Stomach (tissue), 8 donors: ENCODE measurements at regions not wholly inside any gene's neighbourhood (a gene's known extent, or its start where the extent isn't known, plus 50 kb on each side); places are given as distances from the start of the nearest gene placed in this dataset.
"Not testable (repeated sequence)": the region's sequence is repeated elsewhere in the genome, so short reads cannot be mapped to it uniquely, and the experiment has no call there.

Source experiments
- DNase-seq, 2 donors: peaks; one replicate each; pipeline versions ENCODE4 v3.0.0 to v3.0.0-alpha.2; 2013 to 2019
- H3K27ac ChIP-seq, 5 donors: fragments of 200-600 bp in 4 of 5; sonication (generic) in 4 of 5; one replicate each; pipeline ENCODE4 v1.5.1; 2013 to 2019; ENCODE audit warnings: mild to moderate bottlenecking in 1 of 5, moderate library complexity in 1 of 5
- H3K27me3 ChIP-seq, 3 donors: fragments of 200-600 bp; sonication (generic); one replicate each; pipeline ENCODE4 v1.5.1; 2017 to 2019; ENCODE audit warnings: mixed run types in 1 of 3
- H3K36me3 ChIP-seq, 4 donors: fragments of 200-600 bp; sonication (generic); 1 replicate in 3 of 4; 2 replicates in 1 of 4; pipeline ENCODE4 v1.5.1; 2016 to 2019
- H3K4me1 ChIP-seq, 4 donors: fragments of 200-600 bp; sonication (generic); one replicate each; pipeline ENCODE4 v1.5.1; 2016 to 2019
- H3K4me3 ChIP-seq, 4 donors: fragments of 200-600 bp; sonication (generic) in 3 of 4; one replicate each; pipeline ENCODE4 v1.5.1; 2016 to 2019; ENCODE audit warnings: mild to moderate bottlenecking in 1 of 4
- H3K9me3 ChIP-seq, 4 donors: fragments of 200-600 bp; sonication (generic); one replicate each; pipeline ENCODE4 v1.5.1; 2016 to 2019
- CTCF ChIP-seq, 7 experiments: fragments of 450-650 bp in 4 of 7; fragments of 200-600 bp in 3 of 7; sonication (generic) in 3 of 7; IDR thresholded peaks; one replicate each; pipeline ENCODE4 v1.5.1; 2016 to 2019; ENCODE audit warnings: antibody characterized with exemption in 7 of 7, control low read depth in 2 of 7, mild to moderate bottlenecking in 1 of 7
- EP300 ChIP-seq: sonication (generic); formaldehyde crosslinking; IDR thresholded peaks from one replicate; pipeline ENCODE4 v1.6.1; 2017; ENCODE audit warnings: antibody characterized with exemption
- POLR2A ChIP-seq, 4 donors: fragments of 450-650 bp; IDR thresholded peaks; one replicate each; pipeline ENCODE4 v1.6.1; 2016; ENCODE audit warnings: antibody characterized with exemption in 4 of 4, control low read depth in 2 of 4, mild to moderate bottlenecking in 1 of 4, moderate library complexity in 1 of 4
- POLR2AphosphoS5 ChIP-seq, 3 donors: sonication (generic); formaldehyde crosslinking; IDR thresholded peaks; one replicate each; pipeline ENCODE4 v1.6.1; 2016; ENCODE audit warnings: antibody characterized with exemption in 3 of 3
- WGBS, 5 donors: extraction: QIAGEN DNeasy Blood & Tissue Kit in 3 of 5; methylation state at CpG; one replicate each; pipeline versions ENCODE4 v1.1.5 to v1.1.7; 2013 to 2018; 5-methylcytosine and 5-hydroxymethylcytosine counted together
- intact Hi-C: fragments of 100-400 bp; cut with DNase I; formaldehyde crosslinking; loops from one replicate; pipeline ENCODE4 v1.15.1; 2023; ENCODE audit warnings: low total_unique reads
- donor health status: healthy with polysubstance abuse.
- donor health status: Bipolar disorder and iron deficiency.
- donor health status: healthy.

- Histone ChIP-seq H3K36me3 (no peaks in the 10 kb centered on the region), H3K4me1 (peaks cover 0 to 9% (median 3%) of the 10 kb centered on the region in 4 donors), H3K27me3 (no peaks in the 10 kb centered on the region), H3K4me3 (no peak overlapping the region), H3K27ac (no peak overlapping the region), H3K9me3 (no peaks in the 10 kb centered on the region)
- no peak for DNase-seq
- intact Hi-C loops = no loop called here
- TF ChIP-seq POLR2A (IDR thresholded peaks at IDR 0.05) = no peak
- no peak for TF ChIP-seq CTCF (IDR thresholded peaks at IDR 0.05)
- TF ChIP-seq POLR2AphosphoS5 (IDR thresholded peaks at IDR 0.05) = no peak
- no peak for TF ChIP-seq EP300
- WGBS, 5 donors = 60 to 84% (median 78%) methylated on average over 5 of the region's 5 CpGs
Observed at GRCh38 chr6:11845664-11846577, 67.3 kb upstream of the ADTRP start.

- H3K4me3 ChIP-seq, H3K27me3 ChIP-seq, intact Hi-C loops, H3K4me1 ChIP-seq, DNase-seq, H3K27ac ChIP-seq, H3K9me3 ChIP-seq, H3K36me3 ChIP-seq: not testable (repeated sequence)
- WGBS, 5 donors = 92 to 96% (median 94%) methylated on average over 3 of the region's 3 CpGs
Observed at GRCh38 chr6:11842795-11843194, 64.2 kb upstream of the ADTRP start.

- no peak for TF ChIP-seq POLR2AphosphoS5 (IDR thresholded peaks at IDR 0.05)
- TF ChIP-seq CTCF (IDR thresholded peaks at IDR 0.05) = no peak
- TF ChIP-seq EP300 = no peak
- no peak for TF ChIP-seq POLR2A (IDR thresholded peaks at IDR 0.05)
- 29 to 56% (median 38%) methylated on average over 2 of the region's 2 CpGs for WGBS, 5 donors
- H3K27me3 ChIP-seq = no peaks in the 10 kb centered on the region
- no peak overlapping the region for H3K4me3 ChIP-seq
- no peaks in the 10 kb centered on the region for H3K36me3 ChIP-seq
- intact Hi-C loops = no loop called here
- peak overlapping the region in 2 of 5 donors; percentile 4 to 20 for H3K27ac ChIP-seq
- peaks cover 0 to 4% (median 2%) of the 10 kb centered on the region in 4 donors for H3K9me3 ChIP-seq
- DNase-seq = no peak
- H3K4me1 ChIP-seq = peaks cover 0 to 13% (median 5%) of the 10 kb centered on the region in 4 donors
Observed at GRCh38 chr6:11835065-11835464, 56.5 kb upstream of the ADTRP start.

- peaks cover 0 to 4% (median 2%) of the 10 kb centered on the region in 4 donors for H3K9me3 ChIP-seq
- no peak overlapping the region for H3K4me3 ChIP-seq
- no peaks in the 10 kb centered on the region for H3K27me3 ChIP-seq
- peaks cover 0 to 13% (median 5%) of the 10 kb centered on the region in 4 donors for H3K4me1 ChIP-seq
- intact Hi-C loops = no loop called here
- H3K36me3 ChIP-seq = no peaks in the 10 kb centered on the region
- WGBS, 5 donors = 43 to 63% (median 47%) methylated on average over 11 of the region's 11 CpGs
- TF ChIP-seq CTCF (IDR thresholded peaks at IDR 0.05) (no peak), POLR2AphosphoS5 (IDR thresholded peaks at IDR 0.05) (no peak), POLR2A (IDR thresholded peaks at IDR 0.05) (no peak), EP300 (no peak)
- H3K27ac ChIP-seq = peak overlapping the region in 2 of 5 donors; percentile 30 to 42
- DNase-seq = peak in 1 of 2 donors; percentile 49
Observed at GRCh38 chr6:11833626-11834592, 55.3 kb upstream of the ADTRP start.
